H9 (cell line): ENCODE measurements at regions not wholly inside any gene's neighbourhood (a gene's known extent, or its start where the extent isn't known, plus 50 kb on each side); places are given as distances from the start of the nearest gene placed in this dataset.

Source experiments
- DNase-seq: peaks from one replicate; pipeline ENCODE4 v3.0.0-alpha.2; 2017
- H2AFZ ChIP-seq: one replicate; pipeline ENCODE4 v1.6.1; 2013; ENCODE audit warnings: mild to moderate bottlenecking, low read length, control low read depth, moderate library complexity
- H2AK5ac ChIP-seq: 2 replicates; pipeline ENCODE4 v1.6.1; 2013; ENCODE audit warnings: low read length, control low read depth, mixed read lengths; ENCODE audit not compliant: insufficient read length
- H2BK120ac ChIP-seq: one replicate; pipeline ENCODE4 v1.6.1; 2013; ENCODE audit warnings: low read depth, mild to moderate bottlenecking, low read length, control low read depth, inconsistent platforms; ENCODE audit not compliant: poor library complexity, severe bottlenecking
- H2BK12ac ChIP-seq: 2 replicates; pipeline ENCODE4 v1.6.1; 2013; ENCODE audit warnings: low read length, control low read depth, mixed read lengths, low read depth; ENCODE audit not compliant: insufficient read length
- H2BK15ac ChIP-seq: 2 replicates; pipeline ENCODE4 v1.6.1; 2013; ENCODE audit warnings: low read depth, low read length, control low read depth
- H2BK20ac ChIP-seq: one replicate; pipeline ENCODE4 v1.6.1; 2013; ENCODE audit warnings: low read depth, mild to moderate bottlenecking, low read length, control low read depth, inconsistent platforms; ENCODE audit not compliant: poor library complexity, severe bottlenecking
- H2BK5ac ChIP-seq: 2 replicates; pipeline ENCODE4 v1.6.1; 2013; ENCODE audit warnings: low read length, control low read depth, mixed read lengths; ENCODE audit not compliant: insufficient read length
- H3K14ac ChIP-seq: 2 replicates; pipeline ENCODE4 v1.6.1; 2013; ENCODE audit warnings: low read length, control low read depth; ENCODE audit not compliant: insufficient read depth
- H3K18ac ChIP-seq: 2 replicates; pipeline ENCODE4 v1.6.1; 2013; ENCODE audit warnings: low read depth, mild to moderate bottlenecking, mixed read lengths, low read length, control low read depth; ENCODE audit not compliant: insufficient read length
- H3K23ac ChIP-seq: 2 replicates; pipeline ENCODE4 v1.6.1; 2013; ENCODE audit warnings: low read length, control low read depth, mixed read lengths, low read depth; ENCODE audit not compliant: insufficient read length
- H3K23me2 ChIP-seq: 2 replicates; pipeline ENCODE4 v1.6.1; 2013; ENCODE audit warnings: low read depth, mild to moderate bottlenecking, mixed read lengths, low read length, control low read depth; ENCODE audit not compliant: insufficient read length, poor library complexity, severe bottlenecking
- H3K27ac ChIP-seq: 2 replicates; pipeline ENCODE4 v1.5.1; 2013; ENCODE audit warnings: low read length, control low read depth, mixed read lengths, low read depth; ENCODE audit not compliant: insufficient read length
- H3K27me3 ChIP-seq: 2 replicates; pipeline ENCODE4 v1.6.1; 2013; ENCODE audit warnings: low read length, control low read depth, inconsistent platforms; ENCODE audit not compliant: insufficient read depth
- H3K4ac ChIP-seq: 2 replicates; pipeline ENCODE4 v1.6.1; 2013; ENCODE audit warnings: low read depth, mild to moderate bottlenecking, control low read depth, inconsistent platforms, low read length, moderate library complexity
- H3K4me1 ChIP-seq: 2 replicates; pipeline ENCODE4 v1.6.1; 2013; ENCODE audit warnings: low read length, control low read depth, inconsistent platforms; ENCODE audit not compliant: insufficient read depth
- H3K4me2 ChIP-seq: 2 replicates; pipeline ENCODE4 v1.6.1; 2013; ENCODE audit warnings: low read length, control low read depth, mixed read lengths; ENCODE audit not compliant: insufficient read length, insufficient read depth
- H3K56ac ChIP-seq: 2 replicates; pipeline ENCODE4 v1.6.1; 2013; ENCODE audit warnings: low read depth, mild to moderate bottlenecking, mixed read lengths, low read length, control low read depth; ENCODE audit not compliant: insufficient read length
- H3K79me1 ChIP-seq: 2 replicates; pipeline ENCODE4 v1.6.1; 2013; ENCODE audit warnings: low read depth, mild to moderate bottlenecking, moderate library complexity, low read length, control low read depth, inconsistent platforms; ENCODE audit not compliant: insufficient read depth, poor library complexity, severe bottlenecking
- H3K79me2 ChIP-seq: 2 replicates; pipeline ENCODE4 v1.6.1; 2013; ENCODE audit warnings: low read length, control low read depth, inconsistent platforms; ENCODE audit not compliant: insufficient read depth
- H3K9ac ChIP-seq: 2 replicates; pipeline ENCODE4 v1.6.1; 2013; ENCODE audit warnings: low read length, control low read depth, mixed read lengths; ENCODE audit not compliant: insufficient read length; ENCODE audit errors: extremely low read depth
- H3K9me3 ChIP-seq: one replicate; pipeline ENCODE4 v1.6.1; 2013; ENCODE audit warnings: low read depth, low read length, inconsistent platforms; ENCODE audit not compliant: control insufficient read depth
- H3T11ph ChIP-seq: one replicate; pipeline ENCODE4 v1.6.1; 2013; ENCODE audit warnings: mild to moderate bottlenecking, low read length, control low read depth, inconsistent platforms
- H4K20me1 ChIP-seq: one replicate; pipeline ENCODE4 v1.6.1; 2013; ENCODE audit not compliant: control insufficient read depth, insufficient read length, insufficient read depth
- H4K5ac ChIP-seq: 2 replicates; pipeline ENCODE4 v1.6.1; 2013; ENCODE audit warnings: low read depth, mild to moderate bottlenecking, mixed read lengths, low read length, control low read depth; ENCODE audit not compliant: insufficient read length
- H4K8ac ChIP-seq: replicated peaks from 2 replicates; pipeline ENCODE4 v1.6.1; 2013; ENCODE audit warnings: low read length, control low read depth, mixed read lengths, low read depth; ENCODE audit not compliant: insufficient read length
- H4K91ac ChIP-seq: 2 replicates; pipeline ENCODE4 v1.6.1; 2013; ENCODE audit warnings: low read depth, mild to moderate bottlenecking, moderate library complexity, mixed read lengths, low read length, control low read depth; ENCODE audit not compliant: insufficient read length
- H3K27ac Mint-ChIP-seq, 3 experiments: 2 replicates in 2 of 3; 3 replicates in 1 of 3; pipeline ENCODE4 v1.8.0; 2020 to 2021; ENCODE audit warnings: mixed read lengths in 3 of 3, mild to moderate bottlenecking in 1 of 3, moderate library complexity in 1 of 3
- H3K27me3 Mint-ChIP-seq: 2 replicates; pipeline ENCODE4 v1.8.0; 2021; ENCODE audit warnings: low read depth, mild to moderate bottlenecking, moderate library complexity, mixed read lengths
- H3K36me3 Mint-ChIP-seq, 3 experiments: 2 replicates in 2 of 3; 3 replicates in 1 of 3; pipeline ENCODE4 v1.8.0; 2020 to 2021; ENCODE audit warnings: low read depth in 3 of 3, mixed read lengths in 3 of 3; ENCODE audit not compliant: insufficient read depth in 1 of 3
- H3K4me1 Mint-ChIP-seq, 2 experiments: 2 replicates each; pipeline ENCODE4 v1.8.0; 2020; ENCODE audit warnings: mixed read lengths in 2 of 2
- H3K4me3 Mint-ChIP-seq, 2 experiments: 2 replicates in 1 of 2; 3 replicates in 1 of 2; pipeline ENCODE4 v1.8.0; 2020 to 2021; ENCODE audit warnings: mild to moderate bottlenecking in 2 of 2, mixed read lengths in 2 of 2, moderate library complexity in 1 of 2
- H3K9me3 Mint-ChIP-seq, 2 experiments: 2 replicates in 1 of 2; 3 replicates in 1 of 2; pipeline ENCODE4 v1.8.0; 2020; ENCODE audit warnings: mild to moderate bottlenecking in 2 of 2, mixed read lengths in 2 of 2, moderate library complexity in 1 of 2
- CTCF ChIP-seq: fragments of 200-600 bp; sonication (generic); conservative IDR thresholded peaks from 3 replicates; pipeline ENCODE4 v1.8.0; 2021; ENCODE audit warnings: antibody characterized with exemption, mild to moderate bottlenecking
- WGBS: extraction: QIAGEN DNeasy Blood & Tissue Kit; methylation state at CpG from one replicate; pipeline ENCODE4 v1.1.7; 2013; ENCODE audit warnings: missing lambda C conversion rate, low lambda C conversion rate, mixed read lengths; ENCODE audit not compliant: insufficient read length; ENCODE audit errors: extremely low coverage; 5-methylcytosine and 5-hydroxymethylcytosine counted together

- no peaks in the 10 kb centered on the region for H3K23me2 ChIP-seq
- no peak overlapping the region for H4K8ac ChIP-seq
- no peaks in the 10 kb centered on the region for H3K27me3 Mint-ChIP-seq
- H3K9me3 ChIP-seq, result no peaks in the 10 kb centered on the region
- no peak overlapping the region for H3K4me3 Mint-ChIP-seq
- no peak overlapping the region for H2BK5ac ChIP-seq
- H3K4me1 Mint-ChIP-seq, result peaks cover 11% of the 10 kb centered on the region in 2 experiments
- H4K20me1 ChIP-seq, result no peaks in the 10 kb centered on the region
- no CpG with 5 or more reads among the region's 2 CpGs for WGBS
- no peaks in the 10 kb centered on the region for H3K27me3 ChIP-seq
- no peak overlapping the region for H3K14ac ChIP-seq
- H3K4me2 ChIP-seq, result no peak overlapping the region
- no peak overlapping the region for H3K9ac ChIP-seq
- no peak overlapping the region for H2AFZ ChIP-seq
- no peaks in the 10 kb centered on the region for H3K79me2 ChIP-seq
- H3K4me1 ChIP-seq, result peaks cover 3% of the 10 kb centered on the region
- no peak overlapping the region for H2AK5ac ChIP-seq
- no peaks in the 10 kb centered on the region; a peak in 1 of 7 replicates for H3K36me3 Mint-ChIP-seq
- H2BK120ac ChIP-seq, result no peak overlapping the region
- no peak overlapping the region for H3K18ac ChIP-seq
- no peak overlapping the region for H3K27ac ChIP-seq
- H4K5ac ChIP-seq, result no peak overlapping the region
- no peak overlapping the region for H2BK12ac ChIP-seq
- no peaks in the 10 kb centered on the region; a peak in 1 of 5 replicates for H3K9me3 Mint-ChIP-seq
- H3K27ac Mint-ChIP-seq, result no peak overlapping the region
- no peaks in the 10 kb centered on the region for H3K79me1 ChIP-seq
- H3K4ac ChIP-seq, result no peak overlapping the region
- H3K56ac ChIP-seq, result no peak overlapping the region
- DNase-seq, result no peak
- H4K91ac ChIP-seq, result no peak overlapping the region
- TF ChIP-seq CTCF, result no peak
- H3K23ac ChIP-seq, result no peak overlapping the region
- no peak overlapping the region for H3T11ph ChIP-seq
- H2BK20ac ChIP-seq, result no peak overlapping the region
- H2BK15ac ChIP-seq, result no peak overlapping the region
These were observed 804.4 kb upstream of the FAM98A start for GRCh38 chr2:34403512-34403911.
